Neural crest cell (in vitro differentiated cells): ENCODE measurements at regions not wholly inside any gene's neighbourhood (a gene's known extent, or its start where the extent isn't known, plus 50 kb on each side); places are given as distances from the start of the nearest gene placed in this dataset.
A peak's percentile ranks its signal among the peaks of the same experiment; 100 is the strongest.

Experiments used
- DNase-seq: peaks from one replicate; pipeline ENCODE4 v3.0.0; 2021; ENCODE audit warnings: low read depth, mixed read lengths, low spot score
- H3K27ac Mint-ChIP-seq: one replicate; pipeline ENCODE4 v1.8.0; 2021; ENCODE audit warnings: mild to moderate bottlenecking, mixed read lengths; ENCODE audit not compliant: unreplicated experiment
- H3K27me3 Mint-ChIP-seq: 2 replicates; pipeline ENCODE4 v1.8.0; 2021; ENCODE audit warnings: low read depth, mild to moderate bottlenecking, mixed read lengths
- H3K36me3 Mint-ChIP-seq: 2 replicates; pipeline ENCODE4 v1.8.0; 2021; ENCODE audit warnings: low read depth, mild to moderate bottlenecking, mixed read lengths
- H3K4me1 Mint-ChIP-seq: 2 replicates; pipeline ENCODE4 v1.8.0; 2021; ENCODE audit warnings: mixed read lengths
- H3K4me3 Mint-ChIP-seq: one replicate; pipeline ENCODE4 v1.8.0; 2021; ENCODE audit warnings: mild to moderate bottlenecking, mixed read lengths
- H3K9me3 Mint-ChIP-seq: 2 replicates; pipeline ENCODE4 v1.8.0; 2021; ENCODE audit warnings: mixed read lengths
- CTCF ChIP-seq: fragments of 200-600 bp; sonication (generic); conservative IDR thresholded peaks from 2 replicates; pipeline ENCODE4 v1.5.0; 2021; ENCODE audit warnings: antibody characterized with exemption, mild to moderate bottlenecking

DNA sequence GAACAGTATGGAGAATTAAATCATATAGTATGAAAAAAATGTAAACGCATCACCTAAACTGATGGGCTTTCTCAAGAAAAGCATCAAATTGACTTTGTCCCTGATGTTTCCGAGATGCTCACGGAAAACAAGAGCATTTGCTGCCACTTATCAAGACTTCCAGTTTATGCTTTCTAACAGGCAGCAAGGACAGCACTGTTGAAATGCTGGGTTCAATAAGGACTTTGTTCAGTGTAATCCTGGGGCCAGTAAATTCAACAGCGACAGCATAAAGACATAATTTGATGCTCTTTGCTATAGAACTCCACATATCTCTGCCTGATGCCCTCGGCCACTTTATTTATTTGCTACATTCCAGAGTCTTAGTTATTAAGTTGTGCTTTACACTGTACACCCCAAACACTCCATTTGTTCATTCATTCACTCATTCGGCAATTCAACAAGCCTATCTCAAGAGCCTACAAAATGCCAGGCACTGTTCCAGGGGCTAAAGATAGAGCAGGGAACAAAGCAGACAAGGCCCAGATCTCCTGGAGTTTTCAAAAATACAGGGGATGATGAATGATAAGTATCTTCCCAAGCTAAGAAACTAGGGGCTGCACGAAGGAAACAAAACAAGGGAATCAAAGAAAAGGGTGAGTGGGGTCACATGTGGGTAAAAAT is 294.6 kb downstream of the ZNF608 start:
- DNase-seq: no peak

DNA sequence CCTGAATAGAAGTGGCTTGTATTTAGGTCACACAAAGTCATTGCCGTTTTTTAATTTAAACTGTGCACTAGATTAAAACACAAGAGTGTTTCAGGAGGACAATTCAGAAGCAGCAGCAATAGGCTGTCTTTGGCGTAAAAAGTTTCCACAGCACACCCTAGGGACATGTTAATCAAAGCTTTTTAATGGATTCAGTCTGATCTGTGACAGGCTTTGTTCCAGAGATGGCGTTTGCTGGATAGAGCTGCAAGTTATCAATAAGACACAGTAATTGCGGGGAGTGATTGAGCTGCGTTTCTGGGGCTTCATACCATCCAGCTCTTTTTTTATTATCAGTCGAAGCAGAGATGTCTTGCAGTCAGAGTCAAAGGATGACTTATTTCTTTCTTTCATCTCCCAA is 300.3 kb downstream of the ZNF608 start:
- peak overlapping the region; percentile 30 for H3K27ac Mint-ChIP-seq
- H3K9me3 Mint-ChIP-seq: peaks cover 6% of the 10 kb centered on the region
- H3K4me1 Mint-ChIP-seq: peaks cover 83% of the 10 kb centered on the region
- peak overlapping the region; percentile 5 for H3K4me3 Mint-ChIP-seq
- no peak for TF ChIP-seq CTCF
- no peak for DNase-seq
- H3K36me3 Mint-ChIP-seq: peaks cover 8% of the 10 kb centered on the region
- H3K27me3 Mint-ChIP-seq: no peaks in the 10 kb centered on the region

More for the DNA sequence above, 294.6 kb downstream of the ZNF608 start:
- Mint-ChIP-seq H3K9me3 (peaks cover 6% of the 10 kb centered on the region), H3K27me3 (no peaks in the 10 kb centered on the region), H3K27ac (peak overlapping the region; percentile 95), H3K4me3 (peak overlapping the region; percentile 39), H3K4me1 (peaks cover 75% of the 10 kb centered on the region), H3K36me3 (peaks cover 8% of the 10 kb centered on the region)
- no peak for TF ChIP-seq CTCF

DNA sequence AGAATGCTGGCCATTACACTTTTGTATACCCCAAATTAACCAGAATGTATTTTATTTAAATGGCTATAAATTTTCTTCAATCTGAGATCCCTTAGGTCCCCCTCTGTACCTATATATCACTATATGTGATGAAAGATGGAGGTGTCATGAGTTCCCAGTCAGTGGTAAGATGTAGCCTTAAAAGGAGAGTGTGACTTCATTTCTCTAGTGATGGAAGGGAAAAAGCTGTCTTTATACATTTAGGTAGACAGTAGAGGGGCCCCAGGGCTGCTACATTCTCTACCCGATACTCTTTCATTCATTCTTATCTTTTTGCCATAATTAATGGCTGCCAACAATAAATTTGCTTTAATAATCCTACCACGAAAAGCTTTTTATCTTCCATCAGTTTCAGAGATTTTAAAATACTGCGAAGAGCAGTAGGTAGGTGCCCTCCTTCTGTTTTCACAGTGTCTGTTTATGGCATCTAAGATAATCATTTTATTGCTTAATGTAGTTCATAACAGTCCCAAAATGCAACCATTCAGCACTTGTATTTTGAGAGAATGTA is 301.3 kb downstream of the ZNF608 start:
- peaks cover 77% of the 10 kb centered on the region for H3K4me1 Mint-ChIP-seq
- H3K27me3 Mint-ChIP-seq: no peaks in the 10 kb centered on the region

GRCh38 chr5:124444147-124444775 is 302.2 kb downstream of the ZNF608 start:
- Mint-ChIP-seq H3K27ac (no peak overlapping the region), H3K4me1 (peaks cover 78% of the 10 kb centered on the region), H3K27me3 (no peaks in the 10 kb centered on the region), H3K9me3 (peaks cover 6% of the 10 kb centered on the region), H3K36me3 (peaks cover 5% of the 10 kb centered on the region), H3K4me3 (no peak overlapping the region)
- no peak for TF ChIP-seq CTCF
- no peak for DNase-seq

More for the DNA sequence above, 301.3 kb downstream of the ZNF608 start:
- peaks cover 6% of the 10 kb centered on the region for H3K9me3 Mint-ChIP-seq
- peak overlapping the region; percentile 95 for H3K27ac Mint-ChIP-seq
- peaks cover 5% of the 10 kb centered on the region for H3K36me3 Mint-ChIP-seq
- DNase-seq: no peak
- TF ChIP-seq CTCF: no peak
- peak overlapping the region; percentile 29 for H3K4me3 Mint-ChIP-seq

- Mint-ChIP-seq H3K4me3 (no peak overlapping the region), H3K4me1 (peaks cover 68% of the 10 kb centered on the region), H3K9me3 (no peaks in the 10 kb centered on the region), H3K36me3 (peaks cover 2% of the 10 kb centered on the region), H3K27me3 (no peaks in the 10 kb centered on the region), H3K27ac (no peak overlapping the region)
- TF ChIP-seq CTCF: no peak
- no peak for DNase-seq
These were observed 306.0 kb downstream of the ZNF608 start for GRCh38 chr5:124440471-124440870.
